ENCODE measurements at regions not wholly inside any gene's neighbourhood (a gene's known extent, or its start where the extent isn't known, plus 50 kb on each side); places are given as distances from the start of the nearest gene placed in this dataset.

DNA sequence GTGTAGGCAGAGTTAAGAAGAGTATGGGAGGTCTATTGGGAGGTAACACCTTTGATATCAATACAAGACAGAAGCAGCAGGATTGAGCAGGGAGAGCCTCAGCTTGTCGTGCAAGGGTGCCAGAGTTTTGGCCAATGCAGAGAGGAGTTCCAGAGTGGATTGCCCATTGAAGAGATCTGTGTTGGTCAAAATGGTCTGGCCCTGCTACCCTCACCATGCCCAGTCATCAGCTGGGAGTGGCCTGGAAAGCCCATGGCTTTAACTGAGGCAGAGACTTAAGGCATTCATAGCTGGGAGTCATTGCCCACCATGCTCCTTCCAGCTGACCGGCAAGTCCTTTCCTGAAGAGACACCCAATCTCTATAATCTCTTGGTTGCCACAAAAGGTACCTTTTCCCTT, 271.3 kb downstream of the ABHD5 start:
- no peaks in the 10 kb centered on the region for H4K20me1 ChIP-seq (ENCODE audit: control insufficient read depth, extremely low read depth, insufficient read depth, low read length)
- no peak overlapping the region for H3K9ac ChIP-seq (ENCODE audit: control insufficient read depth, extremely low read depth, insufficient read depth, low read length)
- H3K4me3 ChIP-seq (ENCODE audit: control insufficient read depth in 2 of 3, extremely low read depth in 1 of 3, insufficient read depth in 2 of 3, low read depth in 1 of 3, low read length in 3 of 3), result no peak overlapping the region
- TF ChIP-seq, protein P1, sequence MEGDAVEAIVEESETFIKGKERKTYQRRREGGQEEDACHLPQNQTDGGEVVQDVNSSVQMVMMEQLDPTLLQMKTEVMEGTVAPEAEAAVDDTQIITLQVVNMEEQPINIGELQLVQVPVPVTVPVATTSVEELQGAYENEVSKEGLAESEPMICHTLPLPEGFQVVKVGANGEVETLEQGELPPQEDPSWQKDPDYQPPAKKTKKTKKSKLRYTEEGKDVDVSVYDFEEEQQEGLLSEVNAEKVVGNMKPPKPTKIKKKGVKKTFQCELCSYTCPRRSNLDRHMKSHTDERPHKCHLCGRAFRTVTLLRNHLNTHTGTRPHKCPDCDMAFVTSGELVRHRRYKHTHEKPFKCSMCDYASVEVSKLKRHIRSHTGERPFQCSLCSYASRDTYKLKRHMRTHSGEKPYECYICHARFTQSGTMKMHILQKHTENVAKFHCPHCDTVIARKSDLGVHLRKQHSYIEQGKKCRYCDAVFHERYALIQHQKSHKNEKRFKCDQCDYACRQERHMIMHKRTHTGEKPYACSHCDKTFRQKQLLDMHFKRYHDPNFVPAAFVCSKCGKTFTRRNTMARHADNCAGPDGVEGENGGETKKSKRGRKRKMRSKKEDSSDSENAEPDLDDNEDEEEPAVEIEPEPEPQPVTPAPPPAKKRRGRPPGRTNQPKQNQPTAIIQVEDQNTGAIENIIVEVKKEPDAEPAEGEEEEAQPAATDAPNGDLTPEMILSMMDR (optimal IDR thresholded peaks at IDR 0.05 in 1 of 3, IDR thresholded peaks at IDR 0.05 in 1 of 3, conservative IDR thresholded peaks at IDR 0.05 in 1 of 3; ENCODE audit: extremely low read depth in 1 of 3, insufficient read depth in 2 of 3, low read length in 3 of 3), result no peak
- no peak for TF ChIP-seq EZH2 (IDR thresholded peaks at IDR 0.05; ENCODE audit: low read length)
- no peak overlapping the region for H3K27ac ChIP-seq (ENCODE audit: control insufficient read depth, insufficient read depth, low read length)
- no peaks in the 10 kb centered on the region for H3K9me3 ChIP-seq (ENCODE audit: control insufficient read depth, low read depth, low read length)
- H3K27me3 ChIP-seq (ENCODE audit: control insufficient read depth, extremely low read depth, insufficient read depth, low read length), result peaks cover 5% of the 10 kb centered on the region
- no peaks in the 10 kb centered on the region for H3K79me2 ChIP-seq (ENCODE audit: control insufficient read depth, insufficient read depth, low read length)
- H3K36me3 ChIP-seq (ENCODE audit: control insufficient read depth in 2 of 2, extremely low read depth in 1 of 2, insufficient read depth in 2 of 2, low read length in 2 of 2), result no peaks in the 10 kb centered on the region
- H2AFZ ChIP-seq (ENCODE audit: control insufficient read depth, low read length), result no peak overlapping the region
- no peak for DNase-seq (ENCODE audit: low read depth, low spot score)
- dilution Hi-C loops (cut with MboI; ENCODE audit: extremely low pct_ligation_motif_present, low sequenced_read_pairs), result no loop called here
- FAIRE-seq, result no peak
- H3K4me2 ChIP-seq (ENCODE audit: control insufficient read depth, extremely low read depth, insufficient read depth, low read depth, low read length), result no peak overlapping the region
- H3K9me1 ChIP-seq (ENCODE audit: control insufficient read depth, extremely low read depth, insufficient read depth, low read length), result no peaks in the 10 kb centered on the region
- H3K4me1 ChIP-seq (ENCODE audit: control insufficient read depth, extremely low read depth, insufficient read depth, low read length), result no peaks in the 10 kb centered on the region

DNA sequence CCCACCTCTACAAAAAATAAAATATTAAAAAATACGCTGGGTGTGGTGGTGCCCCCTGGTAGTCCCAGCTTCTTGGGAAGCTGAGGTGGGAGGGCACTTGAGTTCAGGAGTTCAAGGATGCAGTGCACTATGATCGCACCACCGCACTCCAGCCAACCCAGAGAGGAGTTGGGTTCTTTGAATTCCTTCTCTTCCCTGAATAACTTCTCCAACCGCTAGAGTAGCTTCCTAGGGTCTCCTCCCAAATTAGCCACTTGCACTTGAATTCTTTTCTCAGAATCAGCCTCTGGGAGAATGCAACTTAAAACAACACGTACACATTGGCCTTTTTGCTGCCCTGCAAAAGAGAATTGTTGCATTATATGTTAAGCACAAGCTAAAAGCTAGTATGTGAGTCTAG, 272.5 kb downstream of the ABHD5 start:
- H2AFZ ChIP-seq (ENCODE audit: control insufficient read depth, low read length), result no peak overlapping the region
- H3K36me3 ChIP-seq (ENCODE audit: control insufficient read depth in 2 of 2, extremely low read depth in 1 of 2, insufficient read depth in 2 of 2, low read length in 2 of 2), result no peaks in the 10 kb centered on the region
- dilution Hi-C loops (cut with MboI; ENCODE audit: extremely low pct_ligation_motif_present, low sequenced_read_pairs), result no loop called here
- H3K9me1 ChIP-seq (ENCODE audit: control insufficient read depth, extremely low read depth, insufficient read depth, low read length), result no peaks in the 10 kb centered on the region
- no peak for DNase-seq (ENCODE audit: low read depth, low spot score)
- H3K9me3 ChIP-seq (ENCODE audit: control insufficient read depth, low read depth, low read length), result no peaks in the 10 kb centered on the region
- H3K4me1 ChIP-seq (ENCODE audit: control insufficient read depth, extremely low read depth, insufficient read depth, low read length), result no peaks in the 10 kb centered on the region
- FAIRE-seq, result no peak
- no peak overlapping the region for H3K4me3 ChIP-seq (ENCODE audit: control insufficient read depth in 2 of 3, extremely low read depth in 1 of 3, insufficient read depth in 2 of 3, low read depth in 1 of 3, low read length in 3 of 3)
- no peak for TF ChIP-seq EZH2 (IDR thresholded peaks at IDR 0.05; ENCODE audit: low read length)
- TF ChIP-seq, protein P1 (optimal IDR thresholded peaks at IDR 0.05 in 1 of 3, IDR thresholded peaks at IDR 0.05 in 1 of 3, conservative IDR thresholded peaks at IDR 0.05 in 1 of 3; ENCODE audit: extremely low read depth in 1 of 3, insufficient read depth in 2 of 3, low read length in 3 of 3), result no peak
- H3K9ac ChIP-seq (ENCODE audit: control insufficient read depth, extremely low read depth, insufficient read depth, low read length), result no peak overlapping the region
- no peak overlapping the region for H3K4me2 ChIP-seq (ENCODE audit: control insufficient read depth, extremely low read depth, insufficient read depth, low read depth, low read length)
- no peaks in the 10 kb centered on the region for H3K79me2 ChIP-seq (ENCODE audit: control insufficient read depth, insufficient read depth, low read length)
- peaks cover 11% of the 10 kb centered on the region for H3K27me3 ChIP-seq (ENCODE audit: control insufficient read depth, extremely low read depth, insufficient read depth, low read length)
- no peaks in the 10 kb centered on the region for H4K20me1 ChIP-seq (ENCODE audit: control insufficient read depth, extremely low read depth, insufficient read depth, low read length)
- H3K27ac ChIP-seq (ENCODE audit: control insufficient read depth, insufficient read depth, low read length), result no peak overlapping the region

Data from keratinocyte (primary cell).